SH-SY5Y (cell line): ENCODE measurements at regions not wholly inside any gene's neighbourhood (a gene's known extent, or its start where the extent isn't known, plus 50 kb on each side); places are given as distances from the start of the nearest gene placed in this dataset.

Source experiments
- GATA2 ChIP-seq: IDR thresholded peaks from 2 replicates; pipeline ENCODE4 v1.6.1; 2011; ENCODE audit warnings: mild to moderate bottlenecking, low read depth, low read length
- GATA3 ChIP-seq: IDR thresholded peaks from 2 replicates; pipeline ENCODE4 v1.6.1; 2011; ENCODE audit warnings: low read depth, mild to moderate bottlenecking, low read length, moderate library complexity

GRCh38 chr7:35375516-35375915 lies 121.6 kb upstream of the TBX20 start:
- TF ChIP-seq GATA2 (no peak), GATA3 (no peak)
